ENCODE measurements at regions not wholly inside any gene's neighbourhood (a gene's known extent, or its start where the extent isn't known, plus 50 kb on each side); places are given as distances from the start of the nearest gene placed in this dataset.

GRCh38 chr6:27672113-27672799 lies 199.4 kb upstream of the ZNF184 start (continued):
- TF ChIP-seq, protein P1, sequence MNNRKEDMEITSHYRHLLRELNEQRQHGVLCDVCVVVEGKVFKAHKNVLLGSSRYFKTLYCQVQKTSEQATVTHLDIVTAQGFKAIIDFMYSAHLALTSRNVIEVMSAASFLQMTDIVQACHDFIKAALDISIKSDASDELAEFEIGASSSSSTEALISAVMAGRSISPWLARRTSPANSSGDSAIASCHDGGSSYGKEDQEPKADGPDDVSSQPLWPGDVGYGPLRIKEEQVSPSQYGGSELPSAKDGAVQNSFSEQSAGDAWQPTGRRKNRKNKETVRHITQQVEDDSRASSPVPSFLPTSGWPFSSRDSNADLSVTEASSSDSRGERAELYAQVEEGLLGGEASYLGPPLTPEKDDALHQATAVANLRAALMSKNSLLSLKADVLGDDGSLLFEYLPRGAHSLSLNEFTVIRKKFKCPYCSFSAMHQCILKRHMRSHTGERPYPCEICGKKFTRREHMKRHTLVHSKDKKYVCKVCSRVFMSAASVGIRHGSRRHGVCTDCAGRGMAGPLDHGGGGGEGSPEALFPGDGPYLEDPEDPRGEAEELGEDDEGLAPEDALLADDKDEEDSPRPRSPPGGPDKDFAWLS (CRISPR knock-in tag; IDR thresholded peaks at IDR 0.05; ENCODE audit: borderline replicate concordance): no peak
- TF ChIP-seq ZNF547 (CRISPR knock-in tag; IDR thresholded peaks at IDR 0.05) (no peak), HES4 (CRISPR knock-in tag; IDR thresholded peaks at IDR 0.05; ENCODE audit: borderline replicate concordance) (no peak), ZNF629 (CRISPR knock-in tag; conservative IDR thresholded peaks at IDR 0.05) (no peak; the same call in 1 of the 2 replicates), CAMTA2 (CRISPR knock-in tag; IDR thresholded peaks at IDR 0.05; ENCODE audit: borderline replicate concordance) (no peak), IRF2 (CRISPR knock-in tag; IDR thresholded peaks at IDR 0.05) (peak; percentile 76), FOXJ3 (CRISPR knock-in tag; IDR thresholded peaks at IDR 0.05; ENCODE audit: borderline replicate concordance) (no peak; the same call in 1 of the 2 replicates), ZBTB38 (CRISPR knock-in tag; IDR thresholded peaks at IDR 0.05) (peak; percentile 67), RNF2 (conservative IDR thresholded peaks at IDR 0.05; ENCODE audit: low read depth) (no peak), NR2F6 (IDR thresholded peaks at IDR 0.05) (no peak), NR2F6 (CRISPR knock-in tag; IDR thresholded peaks at IDR 0.05) (0 out of 2 replicates have a peak, but pooled peaks have one; percentile 47), ZNF550 (CRISPR knock-in tag; IDR thresholded peaks at IDR 0.05; ENCODE audit: borderline replicate concordance) (no peak), POLR2A (IDR thresholded peaks at IDR 0.05; ENCODE audit: insufficient read depth in 1 of 2, low read depth in 2 of 2, low read length in 2 of 2) (no peak), ZNF136 (CRISPR knock-in tag; IDR thresholded peaks at IDR 0.05; ENCODE audit: low read depth) (no peak), FOXC1 (CRISPR knock-in tag; IDR thresholded peaks at IDR 0.05; ENCODE audit: borderline replicate concordance) (peak; percentile 60; the same call in 1 of the 2 replicates), MTERF4 (CRISPR knock-in tag; IDR thresholded peaks at IDR 0.05) (no peak), ZNF83 (CRISPR knock-in tag; IDR thresholded peaks at IDR 0.05; ENCODE audit: borderline replicate concordance) (no peak), MXD4 (CRISPR knock-in tag; IDR thresholded peaks at IDR 0.05) (no peak), ZNF383 (CRISPR knock-in tag; IDR thresholded peaks at IDR 0.05; ENCODE audit: borderline replicate concordance) (0 out of 2 replicates have a peak, but pooled peaks have one; percentile 50), ZNF354B (CRISPR knock-in tag; IDR thresholded peaks at IDR 0.05) (no peak), NFE2L2 (IDR thresholded peaks at IDR 0.05; ENCODE audit: low read length) (no peak), NFIB (CRISPR knock-in tag; IDR thresholded peaks at IDR 0.05; ENCODE audit: borderline replicate concordance) (no peak), THAP11 (CRISPR knock-in tag; IDR thresholded peaks at IDR 0.05) (peak; percentile 67), MED1 (CRISPR knock-in tag; IDR thresholded peaks at IDR 0.05) (peak; percentile 73; the same call in 1 of the 2 replicates)
- TF ChIP-seq, protein P2, sequence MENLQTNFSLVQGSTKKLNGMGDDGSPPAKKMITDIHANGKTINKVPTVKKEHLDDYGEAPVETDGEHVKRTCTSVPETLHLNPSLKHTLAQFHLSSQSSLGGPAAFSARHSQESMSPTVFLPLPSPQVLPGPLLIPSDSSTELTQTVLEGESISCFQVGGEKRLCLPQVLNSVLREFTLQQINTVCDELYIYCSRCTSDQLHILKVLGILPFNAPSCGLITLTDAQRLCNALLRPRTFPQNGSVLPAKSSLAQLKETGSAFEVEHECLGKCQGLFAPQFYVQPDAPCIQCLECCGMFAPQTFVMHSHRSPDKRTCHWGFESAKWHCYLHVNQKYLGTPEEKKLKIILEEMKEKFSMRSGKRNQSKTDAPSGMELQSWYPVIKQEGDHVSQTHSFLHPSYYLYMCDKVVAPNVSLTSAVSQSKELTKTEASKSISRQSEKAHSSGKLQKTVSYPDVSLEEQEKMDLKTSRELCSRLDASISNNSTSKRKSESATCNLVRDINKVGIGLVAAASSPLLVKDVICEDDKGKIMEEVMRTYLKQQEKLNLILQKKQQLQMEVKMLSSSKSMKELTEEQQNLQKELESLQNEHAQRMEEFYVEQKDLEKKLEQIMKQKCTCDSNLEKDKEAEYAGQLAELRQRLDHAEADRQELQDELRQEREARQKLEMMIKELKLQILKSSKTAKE (CRISPR knock-in tag; IDR thresholded peaks at IDR 0.05; ENCODE audit: borderline replicate concordance): no peak
- TF ChIP-seq, protein P3, sequence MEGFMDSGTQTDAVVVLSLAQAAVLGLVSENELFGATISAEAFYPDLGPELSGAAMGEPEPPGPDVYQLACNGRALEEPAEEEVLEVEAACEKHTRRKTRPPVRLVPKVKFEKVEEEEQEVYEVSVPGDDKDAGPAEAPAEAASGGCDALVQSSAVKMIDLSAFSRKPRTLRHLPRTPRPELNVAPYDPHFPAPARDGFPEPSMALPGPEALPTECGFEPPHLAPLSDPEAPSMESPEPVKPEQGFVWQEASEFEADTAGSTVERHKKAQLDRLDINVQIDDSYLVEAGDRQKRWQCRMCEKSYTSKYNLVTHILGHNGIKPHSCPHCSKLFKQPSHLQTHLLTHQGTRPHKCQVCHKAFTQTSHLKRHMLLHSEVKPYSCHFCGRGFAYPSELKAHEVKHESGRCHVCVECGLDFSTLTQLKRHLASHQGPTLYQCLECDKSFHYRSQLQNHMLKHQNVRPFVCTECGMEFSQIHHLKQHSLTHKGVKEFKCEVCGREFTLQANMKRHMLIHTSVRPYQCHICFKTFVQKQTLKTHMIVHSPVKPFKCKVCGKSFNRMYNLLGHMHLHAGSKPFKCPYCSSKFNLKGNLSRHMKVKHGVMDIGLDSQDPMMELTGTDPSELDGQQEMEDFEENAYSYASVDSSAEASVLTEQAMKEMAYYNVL (CRISPR knock-in tag; IDR thresholded peaks at IDR 0.05; ENCODE audit: borderline replicate concordance): peak; percentile 85; the same call in 1 of the 2 replicates

Measured in HepG2 (cell line).